ENCODE measurements at regions not wholly inside any gene's neighbourhood (a gene's known extent, or its start where the extent isn't known, plus 50 kb on each side); places are given as distances from the start of the nearest gene placed in this dataset.

DNA sequence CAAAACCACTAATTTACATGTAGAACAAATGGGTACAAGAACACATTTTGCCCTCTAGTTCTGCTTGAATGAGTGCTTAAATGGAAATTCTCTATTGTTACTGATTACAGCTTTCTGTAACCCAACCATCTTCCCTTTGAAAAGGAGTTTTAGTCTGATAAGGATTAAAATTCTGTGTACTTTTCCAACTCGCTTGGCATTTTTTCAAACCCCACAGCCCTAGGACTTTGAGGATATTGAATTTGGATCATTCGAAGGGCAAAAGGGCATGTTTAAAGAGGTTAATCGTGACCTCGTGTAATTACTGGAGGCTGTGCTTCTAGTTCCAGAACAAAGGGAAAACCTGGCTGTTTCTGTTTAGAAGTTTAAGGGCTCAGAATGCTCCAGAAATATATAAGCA lies 432.3 kb downstream of the PID1 start:
- H3K27ac ChIP-seq = no peak overlapping the region
- 54% methylated on average over 4 of the region's 4 CpGs for WGBS
- TF ChIP-seq POLR2AphosphoS5 (IDR thresholded peaks at IDR 0.05) = no peak
- no peak for TF ChIP-seq POLR2A (IDR thresholded peaks at IDR 0.05)
- TF ChIP-seq, protein P1, sequence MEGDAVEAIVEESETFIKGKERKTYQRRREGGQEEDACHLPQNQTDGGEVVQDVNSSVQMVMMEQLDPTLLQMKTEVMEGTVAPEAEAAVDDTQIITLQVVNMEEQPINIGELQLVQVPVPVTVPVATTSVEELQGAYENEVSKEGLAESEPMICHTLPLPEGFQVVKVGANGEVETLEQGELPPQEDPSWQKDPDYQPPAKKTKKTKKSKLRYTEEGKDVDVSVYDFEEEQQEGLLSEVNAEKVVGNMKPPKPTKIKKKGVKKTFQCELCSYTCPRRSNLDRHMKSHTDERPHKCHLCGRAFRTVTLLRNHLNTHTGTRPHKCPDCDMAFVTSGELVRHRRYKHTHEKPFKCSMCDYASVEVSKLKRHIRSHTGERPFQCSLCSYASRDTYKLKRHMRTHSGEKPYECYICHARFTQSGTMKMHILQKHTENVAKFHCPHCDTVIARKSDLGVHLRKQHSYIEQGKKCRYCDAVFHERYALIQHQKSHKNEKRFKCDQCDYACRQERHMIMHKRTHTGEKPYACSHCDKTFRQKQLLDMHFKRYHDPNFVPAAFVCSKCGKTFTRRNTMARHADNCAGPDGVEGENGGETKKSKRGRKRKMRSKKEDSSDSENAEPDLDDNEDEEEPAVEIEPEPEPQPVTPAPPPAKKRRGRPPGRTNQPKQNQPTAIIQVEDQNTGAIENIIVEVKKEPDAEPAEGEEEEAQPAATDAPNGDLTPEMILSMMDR (IDR thresholded peaks at IDR 0.05) = no peak

DNA sequence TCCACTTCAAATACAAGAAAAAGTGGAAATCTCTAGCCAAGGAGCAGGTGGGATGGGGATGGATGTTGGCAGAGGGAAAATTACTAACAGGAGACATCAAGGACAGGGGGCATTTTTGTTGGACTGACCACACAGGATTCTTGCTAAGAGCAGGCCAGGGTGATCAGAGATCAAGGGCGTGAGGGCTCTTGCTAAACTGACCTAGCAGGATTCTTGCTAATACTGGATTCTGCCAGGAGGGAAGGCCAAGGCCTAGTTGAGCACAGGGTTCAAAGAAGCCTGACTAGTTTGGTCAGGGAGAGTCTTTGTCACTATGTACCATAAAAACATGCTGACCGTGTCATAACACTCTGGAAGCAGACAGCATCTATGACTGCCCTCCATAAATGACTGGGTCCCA lies 442.7 kb downstream of the PID1 start:
- Histone ChIP-seq H3K27me3 (replicated peaks; ENCODE audit: insufficient read depth) (no peaks in the 10 kb centered on the region), H3K9me3 (no peaks in the 10 kb centered on the region), H3K4me3 (no peak overlapping the region), H3K4me1 (replicated peaks) (no peaks in the 10 kb centered on the region), H3K36me3 (no peaks in the 10 kb centered on the region), H3K27ac (no peak overlapping the region)
- no peak for DNase-seq (ENCODE audit: low spot score)
- WGBS = 75% methylated on average over 2 of the region's 2 CpGs
- TF ChIP-seq POLR2AphosphoS5 (IDR thresholded peaks at IDR 0.05) = no peak
- TF ChIP-seq POLR2A (IDR thresholded peaks at IDR 0.05) = no peak
- TF ChIP-seq, protein P1 (IDR thresholded peaks at IDR 0.05) = no peak
- intact Hi-C loops (cut with DNase I) = no loop called here

More for the DNA sequence above, 432.3 kb downstream of the PID1 start:
- DNase-seq (ENCODE audit: low spot score) = no peak
- no peaks in the 10 kb centered on the region for H3K9me3 ChIP-seq
- no peaks in the 10 kb centered on the region for H3K27me3 ChIP-seq (replicated peaks; ENCODE audit: insufficient read depth)
- no peak overlapping the region for H3K4me3 ChIP-seq
- intact Hi-C loops (cut with DNase I) = no loop called here
- no peaks in the 10 kb centered on the region for H3K36me3 ChIP-seq
- H3K4me1 ChIP-seq (replicated peaks) = no peaks in the 10 kb centered on the region

DNA sequence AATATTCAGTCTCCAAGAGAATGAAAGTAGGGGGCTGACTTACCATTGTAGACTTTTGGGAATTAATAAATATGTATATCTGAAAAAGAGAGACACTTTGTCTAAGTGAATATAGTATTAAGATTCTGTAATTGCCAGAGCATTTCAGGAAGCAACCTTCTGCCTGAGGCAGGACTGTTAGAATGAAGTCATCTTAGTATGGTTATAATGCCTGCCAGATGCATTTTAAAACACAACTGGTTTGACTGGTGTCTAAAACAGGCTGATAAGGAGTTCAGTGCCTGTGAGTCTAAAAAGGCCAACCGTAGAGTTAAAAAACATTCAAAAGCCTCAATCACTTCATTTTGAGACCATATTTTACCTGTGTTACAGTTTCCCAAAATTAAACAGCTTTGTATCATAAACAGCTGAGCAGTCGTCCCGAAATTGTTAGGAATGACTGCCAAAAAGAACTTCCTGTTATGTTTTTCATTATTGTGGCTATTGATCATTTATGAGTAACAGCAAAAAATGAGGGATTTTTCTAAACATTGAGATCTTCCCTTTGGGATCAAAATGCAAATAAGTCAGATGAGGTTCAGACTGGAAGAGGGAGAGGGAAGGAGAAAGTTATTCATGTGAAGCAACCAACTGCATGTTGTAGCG lies 443.9 kb downstream of the PID1 start:
- no peak for DNase-seq (ENCODE audit: low spot score)
- no peaks in the 10 kb centered on the region for H3K4me1 ChIP-seq (replicated peaks)
- WGBS = 71% methylated on average over 4 of the region's 4 CpGs
- no peaks in the 10 kb centered on the region for H3K27me3 ChIP-seq (replicated peaks; ENCODE audit: insufficient read depth)
- no peaks in the 10 kb centered on the region for H3K9me3 ChIP-seq
- no peak overlapping the region for H3K27ac ChIP-seq
- no peaks in the 10 kb centered on the region for H3K36me3 ChIP-seq
- H3K4me3 ChIP-seq = no peak overlapping the region
- TF ChIP-seq POLR2A (IDR thresholded peaks at IDR 0.05) (no peak), POLR2AphosphoS5 (IDR thresholded peaks at IDR 0.05) (no peak)
- TF ChIP-seq, protein P1 (IDR thresholded peaks at IDR 0.05) = no peak
- intact Hi-C loops (cut with DNase I) = no loop called here

DNA sequence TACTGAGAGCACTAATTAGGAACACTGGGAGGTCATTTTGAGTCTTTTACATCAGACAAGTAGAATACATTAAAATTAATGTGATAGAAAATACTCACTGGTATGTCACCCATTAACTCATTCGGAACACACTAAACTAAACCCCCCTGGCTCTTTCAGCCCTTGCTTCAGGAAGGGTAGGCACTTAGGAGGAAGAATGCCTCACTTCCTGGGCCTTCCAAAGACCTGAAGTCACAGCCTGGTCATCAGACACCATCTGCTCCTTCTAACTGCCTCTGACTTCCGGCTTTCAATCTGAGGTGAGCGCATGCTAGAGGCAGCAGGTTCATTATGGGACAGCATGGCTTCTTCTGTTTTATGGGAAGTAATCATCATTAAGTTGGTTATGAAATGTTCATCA lies 451.4 kb downstream of the PID1 start:
- no peak for TF ChIP-seq POLR2A (IDR thresholded peaks at IDR 0.05)
- TF ChIP-seq, protein P1 (IDR thresholded peaks at IDR 0.05) = no peak
- TF ChIP-seq POLR2AphosphoS5 (IDR thresholded peaks at IDR 0.05) = no peak
- 79% methylated on average over 3 of the region's 3 CpGs for WGBS

More for the DNA sequence above, 451.4 kb downstream of the PID1 start:
- no peak for DNase-seq (ENCODE audit: low spot score)
- H3K27ac ChIP-seq = no peak overlapping the region
- H3K4me3 ChIP-seq = no peak overlapping the region
- intact Hi-C loops (cut with DNase I) = no loop called here
- no peaks in the 10 kb centered on the region for H3K4me1 ChIP-seq (replicated peaks)
- H3K36me3 ChIP-seq = no peaks in the 10 kb centered on the region
- H3K27me3 ChIP-seq (replicated peaks; ENCODE audit: insufficient read depth) = no peaks in the 10 kb centered on the region
- no peaks in the 10 kb centered on the region for H3K9me3 ChIP-seq
